Ishikawa (cell line): ENCODE measurements at regions not wholly inside any gene's neighbourhood (a gene's known extent, or its start where the extent isn't known, plus 50 kb on each side); places are given as distances from the start of the nearest gene placed in this dataset.

Experiments used
- CEBPB ChIP-seq: IDR thresholded peaks from 2 replicates; pipeline ENCODE4 v1.6.1; 2012
- CREB1 ChIP-seq: IDR thresholded peaks from 2 replicates; pipeline ENCODE4 v1.6.1; 2012; ENCODE audit warnings: low read depth
- EGR1 ChIP-seq: IDR thresholded peaks from 2 replicates; pipeline ENCODE4 v1.6.1; 2012
- EP300 ChIP-seq: IDR thresholded peaks from 2 replicates; pipeline ENCODE4 v1.6.1; 2012; ENCODE audit warnings: borderline replicate concordance
- FOXM1 ChIP-seq: IDR thresholded peaks from 2 replicates; pipeline ENCODE4 v1.6.1; 2012; ENCODE audit warnings: low read depth, borderline replicate concordance
- MAX ChIP-seq: IDR thresholded peaks from 2 replicates; pipeline ENCODE4 v1.6.1; 2012
- NFIC ChIP-seq: IDR thresholded peaks from 2 replicates; pipeline ENCODE4 v1.6.1; 2012
- RAD21 ChIP-seq: IDR thresholded peaks from 2 replicates; pipeline ENCODE4 v1.6.1; 2012; ENCODE audit warnings: low read depth
- REST ChIP-seq: IDR thresholded peaks from 2 replicates; pipeline ENCODE4 v1.6.1; 2012; ENCODE audit warnings: low read depth, mild to moderate bottlenecking
- TAF1 ChIP-seq: IDR thresholded peaks from 2 replicates; pipeline ENCODE4 v1.6.1; 2012; ENCODE audit warnings: low read depth, mild to moderate bottlenecking
- TCF12 ChIP-seq: IDR thresholded peaks from 2 replicates; pipeline ENCODE4 v1.6.1; 2012; ENCODE audit warnings: low read depth
- TEAD4 ChIP-seq: IDR thresholded peaks from 2 replicates; pipeline ENCODE4 v1.6.1; 2012
- USF1 ChIP-seq: IDR thresholded peaks from 2 replicates; pipeline ENCODE4 v1.6.1; 2012
- YY1 ChIP-seq: IDR thresholded peaks from 2 replicates; pipeline ENCODE4 v1.6.1; 2012; ENCODE audit warnings: low read depth
- ZBTB7A ChIP-seq: IDR thresholded peaks from 2 replicates; pipeline ENCODE4 v1.6.1; 2012; ENCODE audit warnings: low read depth

GRCh38 chr6:169968541-169969270 is 217.3 kb downstream of the ERMARD start:
- TF ChIP-seq MAX = no peak
- no peak for TF ChIP-seq RAD21
- no peak for TF ChIP-seq EP300
- TF ChIP-seq TEAD4 = no peak
- TF ChIP-seq EGR1 = no peak
- TF ChIP-seq ZBTB7A = no peak
- TF ChIP-seq FOXM1 = no peak
- TF ChIP-seq TAF1 = no peak

- TF ChIP-seq EGR1 (no peak), CEBPB (no peak), NFIC (no peak), USF1 (no peak), FOXM1 (no peak), EP300 (no peak), TEAD4 (no peak), CREB1 (no peak), RAD21 (no peak), ZBTB7A (no peak)
These were observed 216.3 kb downstream of the ERMARD start for GRCh38 chr6:169967687-169968086.

- TF ChIP-seq MAX (no peak), TEAD4 (no peak), TAF1 (no peak), FOXM1 (no peak), ZBTB7A (no peak), REST (no peak), YY1 (no peak), RAD21 (no peak), NFIC (no peak), EGR1 (no peak), TCF12 (no peak), EP300 (no peak), CEBPB (no peak), CREB1 (no peak), USF1 (no peak)
These were observed 215.1 kb downstream of the ERMARD start for GRCh38 chr6:169966312-169967181.

GRCh38 chr6:169965657-169966311 is 214.4 kb downstream of the ERMARD start:
- TF ChIP-seq CREB1 (no peak), RAD21 (no peak), FOXM1 (no peak), ZBTB7A (no peak), CEBPB (no peak), USF1 (no peak), YY1 (no peak), EGR1 (no peak), MAX (no peak), TCF12 (no peak), EP300 (no peak), TEAD4 (no peak), NFIC (no peak)

- TF ChIP-seq CEBPB = no peak
- no peak for TF ChIP-seq TEAD4
- no peak for TF ChIP-seq MAX
- no peak for TF ChIP-seq YY1
- TF ChIP-seq TCF12 = no peak
- TF ChIP-seq USF1 = no peak
- no peak for TF ChIP-seq EP300
- TF ChIP-seq CREB1 = no peak
- TF ChIP-seq TAF1 = no peak
- no peak for TF ChIP-seq NFIC
- no peak for TF ChIP-seq RAD21
- no peak for TF ChIP-seq ZBTB7A
- TF ChIP-seq FOXM1 = no peak
- TF ChIP-seq REST = no peak
- no peak for TF ChIP-seq EGR1
These were observed 213.8 kb downstream of the ERMARD start for GRCh38 chr6:169965239-169965638.
